ENCODE measurements at regions not wholly inside any gene's neighbourhood (a gene's known extent, or its start where the extent isn't known, plus 50 kb on each side); places are given as distances from the start of the nearest gene placed in this dataset.

DNA sequence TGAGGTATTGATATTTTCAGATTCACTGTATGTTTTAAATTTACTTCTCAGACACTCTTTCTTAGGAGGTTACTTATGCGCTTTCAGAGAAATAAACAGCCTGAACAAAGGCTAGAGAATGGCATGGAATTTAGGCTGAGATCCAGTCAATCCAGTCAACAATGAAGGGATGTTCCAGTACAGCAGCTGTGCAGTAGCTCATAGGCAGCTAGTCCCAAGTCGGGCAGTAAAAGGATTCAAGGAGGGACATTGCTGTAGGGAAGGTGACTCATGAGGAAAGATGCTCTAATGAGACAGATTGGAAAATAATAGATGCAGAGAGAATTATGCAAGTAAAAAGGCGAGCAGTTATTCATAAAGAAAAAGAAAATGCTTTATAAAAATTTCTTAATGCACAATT lies 397.9 kb upstream of the RGPD4 start:
- Histone ChIP-seq H3K27me3 (replicated peaks; ENCODE audit: control insufficient read depth, insufficient read depth, low read length) (no peaks in the 10 kb centered on the region), H3K4me3 (ENCODE audit: low read depth, low read length) (no peak overlapping the region), H3K9me3 (no peaks in the 10 kb centered on the region), H3K36me3 (ENCODE audit: control insufficient read depth, insufficient read depth, low read length) (no peaks in the 10 kb centered on the region), H3K4me1 (no peaks in the 10 kb centered on the region)
- H3K27ac Mint-ChIP-seq (ENCODE audit: unreplicated experiment), result no peak overlapping the region
- no peaks in the 10 kb centered on the region for H3K4me1 Mint-ChIP-seq (ENCODE audit: low read depth, unreplicated experiment)
- no peaks in the 10 kb centered on the region for H3K36me3 Mint-ChIP-seq (ENCODE audit: insufficient read depth, unreplicated experiment)
- ChIA-PET CTCF (no interaction called here), POLR2A (no interaction called here)
- H3K27me3 Mint-ChIP-seq (ENCODE audit: insufficient read depth, unreplicated experiment), result no peaks in the 10 kb centered on the region
- no TSS peak for BruUV-seq (replicated peaks)
- H3K9me3 Mint-ChIP-seq (ENCODE audit: unreplicated experiment), result no peaks in the 10 kb centered on the region
- TF ChIP-seq, protein P1, sequence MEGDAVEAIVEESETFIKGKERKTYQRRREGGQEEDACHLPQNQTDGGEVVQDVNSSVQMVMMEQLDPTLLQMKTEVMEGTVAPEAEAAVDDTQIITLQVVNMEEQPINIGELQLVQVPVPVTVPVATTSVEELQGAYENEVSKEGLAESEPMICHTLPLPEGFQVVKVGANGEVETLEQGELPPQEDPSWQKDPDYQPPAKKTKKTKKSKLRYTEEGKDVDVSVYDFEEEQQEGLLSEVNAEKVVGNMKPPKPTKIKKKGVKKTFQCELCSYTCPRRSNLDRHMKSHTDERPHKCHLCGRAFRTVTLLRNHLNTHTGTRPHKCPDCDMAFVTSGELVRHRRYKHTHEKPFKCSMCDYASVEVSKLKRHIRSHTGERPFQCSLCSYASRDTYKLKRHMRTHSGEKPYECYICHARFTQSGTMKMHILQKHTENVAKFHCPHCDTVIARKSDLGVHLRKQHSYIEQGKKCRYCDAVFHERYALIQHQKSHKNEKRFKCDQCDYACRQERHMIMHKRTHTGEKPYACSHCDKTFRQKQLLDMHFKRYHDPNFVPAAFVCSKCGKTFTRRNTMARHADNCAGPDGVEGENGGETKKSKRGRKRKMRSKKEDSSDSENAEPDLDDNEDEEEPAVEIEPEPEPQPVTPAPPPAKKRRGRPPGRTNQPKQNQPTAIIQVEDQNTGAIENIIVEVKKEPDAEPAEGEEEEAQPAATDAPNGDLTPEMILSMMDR (IDR thresholded peaks at IDR 0.05; ENCODE audit: insufficient read depth in 1 of 2, low read depth in 1 of 2, low read length in 1 of 2, severe bottlenecking in 1 of 2, unreplicated experiment in 1 of 2), result no peak
- intact Hi-C loops (cut with micrococcal nuclease; ENCODE audit: unreplicated experiment), result no loop called here
- H3K4me3 Mint-ChIP-seq (ENCODE audit: unreplicated experiment), result no peak overlapping the region
- DNase-seq, result no peak

DNA sequence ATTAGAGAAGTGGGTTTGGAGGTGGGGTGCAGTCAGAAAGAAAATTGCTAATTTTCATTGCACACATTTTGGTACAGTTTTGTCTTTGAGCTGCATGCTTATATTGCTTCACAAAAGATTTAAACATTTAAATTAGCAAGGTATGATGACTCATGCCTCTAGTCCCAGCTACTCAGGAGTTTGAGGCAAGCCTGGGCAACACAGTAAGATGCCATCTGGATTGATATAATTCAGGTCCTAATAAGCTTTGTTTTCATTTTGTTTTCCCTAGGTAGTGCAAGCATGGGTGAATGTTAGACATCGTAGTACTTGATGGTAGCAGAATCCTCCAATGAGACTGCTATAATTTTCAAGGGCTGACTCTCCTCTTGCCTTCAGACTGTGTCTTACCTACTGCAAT lies 396.7 kb upstream of the RGPD4 start:
- Histone ChIP-seq H3K36me3 (ENCODE audit: control insufficient read depth, insufficient read depth, low read length) (no peaks in the 10 kb centered on the region), H3K4me1 (no peaks in the 10 kb centered on the region), H3K4me3 (ENCODE audit: low read depth, low read length) (no peak overlapping the region), H3K27me3 (replicated peaks; ENCODE audit: control insufficient read depth, insufficient read depth, low read length) (no peaks in the 10 kb centered on the region), H3K9me3 (no peaks in the 10 kb centered on the region)
- no peaks in the 10 kb centered on the region for H3K9me3 Mint-ChIP-seq (ENCODE audit: unreplicated experiment)
- no peak overlapping the region for H3K4me3 Mint-ChIP-seq (ENCODE audit: unreplicated experiment)
- intact Hi-C loops (cut with micrococcal nuclease; ENCODE audit: unreplicated experiment), result no loop called here
- CTCF ChIA-PET, result no interaction called here
- POLR2A ChIA-PET, result no interaction called here
- no peaks in the 10 kb centered on the region for H3K36me3 Mint-ChIP-seq (ENCODE audit: insufficient read depth, unreplicated experiment)
- H3K27ac Mint-ChIP-seq (ENCODE audit: unreplicated experiment), result no peak overlapping the region
- no peaks in the 10 kb centered on the region for H3K4me1 Mint-ChIP-seq (ENCODE audit: low read depth, unreplicated experiment)
- H3K27me3 Mint-ChIP-seq (ENCODE audit: insufficient read depth, unreplicated experiment), result no peaks in the 10 kb centered on the region
- TF ChIP-seq, protein P1 (IDR thresholded peaks at IDR 0.05; ENCODE audit: insufficient read depth in 1 of 2, low read depth in 1 of 2, low read length in 1 of 2, severe bottlenecking in 1 of 2, unreplicated experiment in 1 of 2), result no peak
- no peak for DNase-seq
- no TSS peak for BruUV-seq (replicated peaks)

DNA sequence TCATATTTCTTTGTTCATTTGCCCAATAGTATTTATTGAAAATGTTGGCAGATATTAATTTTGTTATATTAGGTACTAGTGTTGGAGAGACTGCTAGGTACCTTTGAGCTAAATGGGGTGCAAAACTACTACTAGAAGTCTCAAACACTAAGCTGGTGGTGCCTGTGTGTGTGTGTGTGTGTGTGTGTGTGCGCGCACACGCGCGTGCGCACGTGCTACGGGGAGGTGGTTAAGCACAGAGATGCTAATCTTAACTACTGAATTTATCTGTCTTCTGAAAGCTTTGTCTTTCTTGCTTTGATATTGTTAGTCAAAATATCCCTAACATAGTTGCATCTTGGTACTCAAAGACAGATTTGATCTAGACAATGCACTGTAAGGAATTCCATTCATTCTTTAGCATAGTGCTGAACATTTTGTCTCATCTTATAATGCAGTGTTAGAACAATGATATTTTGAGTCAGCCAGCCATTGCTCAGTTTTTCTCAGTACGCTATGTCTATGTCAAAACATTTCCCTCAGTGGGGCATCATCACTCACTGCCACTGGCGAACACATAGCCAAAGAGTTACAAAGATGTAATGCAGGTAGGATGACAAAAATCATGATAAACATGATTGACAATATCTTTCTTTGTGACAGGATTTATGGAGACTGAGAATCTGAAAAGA lies 396.0 kb upstream of the RGPD4 start:
- no peaks in the 10 kb centered on the region for H3K27me3 ChIP-seq (replicated peaks; ENCODE audit: control insufficient read depth, insufficient read depth, low read length)
- intact Hi-C loops (cut with micrococcal nuclease; ENCODE audit: unreplicated experiment), result no loop called here
- BruUV-seq (replicated peaks), result no TSS peak
- Mint-ChIP-seq H3K27ac (ENCODE audit: unreplicated experiment) (no peak overlapping the region), H3K27me3 (ENCODE audit: insufficient read depth, unreplicated experiment) (no peaks in the 10 kb centered on the region), H3K4me3 (ENCODE audit: unreplicated experiment) (no peak overlapping the region), H3K36me3 (ENCODE audit: insufficient read depth, unreplicated experiment) (no peaks in the 10 kb centered on the region), H3K9me3 (ENCODE audit: unreplicated experiment) (no peaks in the 10 kb centered on the region), H3K4me1 (ENCODE audit: low read depth, unreplicated experiment) (no peaks in the 10 kb centered on the region)
- no peak overlapping the region for H3K4me3 ChIP-seq (ENCODE audit: low read depth, low read length)
- CTCF ChIA-PET, result no interaction called here
- no peaks in the 10 kb centered on the region for H3K36me3 ChIP-seq (ENCODE audit: control insufficient read depth, insufficient read depth, low read length)
- no peak for DNase-seq
- POLR2A ChIA-PET, result no interaction called here
- no peaks in the 10 kb centered on the region for H3K4me1 ChIP-seq
- TF ChIP-seq, protein P1 (IDR thresholded peaks at IDR 0.05; ENCODE audit: insufficient read depth in 1 of 2, low read depth in 1 of 2, low read length in 1 of 2, severe bottlenecking in 1 of 2, unreplicated experiment in 1 of 2), result no peak
- H3K9me3 ChIP-seq, result no peaks in the 10 kb centered on the region
